ENCODE measurements at regions not wholly inside any gene's neighbourhood (a gene's known extent, or its start where the extent isn't known, plus 50 kb on each side); places are given as distances from the start of the nearest gene placed in this dataset.

DNA sequence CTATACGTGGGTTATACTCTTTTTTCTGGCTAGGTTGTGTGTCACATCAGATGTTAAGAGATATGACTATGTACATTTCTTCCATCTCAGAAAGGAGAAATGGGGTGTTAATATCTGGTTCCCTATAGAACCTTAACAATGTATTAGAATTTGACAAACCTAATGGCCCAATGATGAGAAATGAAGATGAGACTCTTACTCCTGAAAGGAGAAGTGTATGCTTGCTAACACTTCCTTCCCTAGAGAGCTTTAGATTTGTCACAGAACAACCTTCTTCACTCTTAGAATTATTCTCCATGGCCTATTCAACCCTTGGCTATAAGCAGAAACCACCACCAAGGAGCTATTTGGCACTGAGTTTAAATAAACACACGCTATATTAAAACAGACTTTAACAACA, 839.6 kb downstream of the GALC start:
- H3K36me3 ChIP-seq (ENCODE audit: control insufficient read depth in 5 of 5, insufficient read depth in 5 of 5, low read length in 5 of 5) = no peaks in the 10 kb centered on the region

GRCh38 chr14:87152693-87153092, 840.3 kb downstream of the GALC start:
- H3K4me1 ChIP-seq (ENCODE audit: control insufficient read depth in 5 of 5, insufficient read depth in 5 of 5, low read length in 5 of 5) = no peaks in the 10 kb centered on the region

More for the DNA sequence above, 839.6 kb downstream of the GALC start:
- Histone ChIP-seq H3K9me3 (ENCODE audit: control insufficient read depth in 5 of 5, low read length in 5 of 5) (no peaks in the 10 kb centered on the region), H3K4me3 (ENCODE audit: low read depth in 1 of 5, low read length in 5 of 5) (no peak overlapping the region), H3K27me3 (ENCODE audit: control insufficient read depth in 5 of 5, insufficient read depth in 4 of 5, low read length in 5 of 5) (no peaks in the 10 kb centered on the region), H3K9ac (ENCODE audit: low read length in 5 of 5) (no peak overlapping the region), H3K27ac (ENCODE audit: low read depth, low read length) (no peak overlapping the region), H3K4me1 (ENCODE audit: control insufficient read depth in 5 of 5, insufficient read depth in 5 of 5, low read length in 5 of 5) (no peaks in the 10 kb centered on the region)

DNA sequence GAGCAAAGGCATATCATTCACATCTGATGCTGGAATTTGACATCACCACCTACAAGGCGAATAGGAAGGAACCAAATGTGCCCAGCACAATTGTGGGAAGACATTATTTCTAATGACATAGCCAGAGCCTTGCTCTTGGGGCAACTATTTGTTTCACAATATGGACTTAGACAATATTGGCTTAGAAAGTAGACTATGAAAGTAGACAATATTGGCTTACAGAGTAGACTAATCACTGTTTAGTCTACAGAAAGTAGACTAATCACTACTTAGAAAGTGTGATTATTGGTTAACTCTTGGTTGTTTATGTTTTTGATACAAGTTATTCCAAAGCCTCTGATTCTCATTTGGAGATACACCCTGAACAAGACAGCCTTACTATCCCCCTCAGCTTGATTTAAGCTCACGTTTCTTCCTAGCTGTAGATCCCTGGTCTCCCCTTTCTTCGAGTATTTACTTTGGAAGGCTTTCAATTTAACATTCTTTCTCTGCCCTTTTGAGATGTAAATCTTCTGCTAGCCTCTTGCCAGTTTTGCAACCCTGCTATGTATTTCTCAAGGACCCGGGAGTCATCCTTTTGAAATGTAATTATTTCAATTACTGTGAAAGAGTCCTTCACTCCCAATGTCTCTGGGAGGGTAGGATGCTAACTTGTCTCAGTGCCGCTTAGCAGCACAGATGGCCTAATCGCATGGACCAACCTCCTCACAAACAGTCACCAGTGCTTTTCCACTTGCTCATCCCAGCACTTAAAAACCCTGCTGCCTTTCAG, 843.2 kb downstream of the GALC start:
- Histone ChIP-seq H3K9me3 (ENCODE audit: control insufficient read depth in 5 of 5, low read length in 5 of 5) (no peaks in the 10 kb centered on the region), H3K36me3 (ENCODE audit: control insufficient read depth in 5 of 5, insufficient read depth in 5 of 5, low read length in 5 of 5) (no peaks in the 10 kb centered on the region), H3K9ac (ENCODE audit: low read length in 5 of 5) (no peak overlapping the region), H3K27ac (ENCODE audit: low read depth, low read length) (no peak overlapping the region), H3K27me3 (ENCODE audit: control insufficient read depth in 5 of 5, insufficient read depth in 4 of 5, low read length in 5 of 5) (no peaks in the 10 kb centered on the region), H3K4me3 (ENCODE audit: low read depth in 1 of 5, low read length in 5 of 5) (no peak overlapping the region), H3K4me1 (ENCODE audit: control insufficient read depth in 5 of 5, insufficient read depth in 5 of 5, low read length in 5 of 5) (no peaks in the 10 kb centered on the region)

More at GRCh38 chr14:87152693-87153092, 840.3 kb downstream of the GALC start:
- H3K36me3 ChIP-seq (ENCODE audit: control insufficient read depth in 5 of 5, insufficient read depth in 5 of 5, low read length in 5 of 5) = no peaks in the 10 kb centered on the region
- H3K27ac ChIP-seq (ENCODE audit: low read depth, low read length) = no peak overlapping the region
- no peaks in the 10 kb centered on the region for H3K9me3 ChIP-seq (ENCODE audit: control insufficient read depth in 5 of 5, low read length in 5 of 5)
- H3K9ac ChIP-seq (ENCODE audit: low read length in 5 of 5) = no peak overlapping the region
- no peaks in the 10 kb centered on the region for H3K27me3 ChIP-seq (ENCODE audit: control insufficient read depth in 5 of 5, insufficient read depth in 4 of 5, low read length in 5 of 5)
- H3K4me3 ChIP-seq (ENCODE audit: low read depth in 1 of 5, low read length in 5 of 5) = no peak overlapping the region

- H3K27me3 ChIP-seq (ENCODE audit: control insufficient read depth in 5 of 5, insufficient read depth in 4 of 5, low read length in 5 of 5) = no peaks in the 10 kb centered on the region
- no peak overlapping the region for H3K9ac ChIP-seq (ENCODE audit: low read length in 5 of 5)
- H3K9me3 ChIP-seq (ENCODE audit: control insufficient read depth in 5 of 5, low read length in 5 of 5) = no peaks in the 10 kb centered on the region
- H3K4me3 ChIP-seq (ENCODE audit: low read depth in 1 of 5, low read length in 5 of 5) = no peak overlapping the region
- H3K27ac ChIP-seq (ENCODE audit: low read depth, low read length) = no peak overlapping the region
- no peaks in the 10 kb centered on the region for H3K4me1 ChIP-seq (ENCODE audit: control insufficient read depth in 5 of 5, insufficient read depth in 5 of 5, low read length in 5 of 5)
- H3K36me3 ChIP-seq (ENCODE audit: control insufficient read depth in 5 of 5, insufficient read depth in 5 of 5, low read length in 5 of 5) = no peaks in the 10 kb centered on the region
Observed at GRCh38 chr14:87148655-87149054, 844.3 kb downstream of the GALC start.

- Histone ChIP-seq H3K9ac (ENCODE audit: low read length in 5 of 5) (no peak overlapping the region), H3K27ac (ENCODE audit: low read depth, low read length) (no peak overlapping the region), H3K9me3 (ENCODE audit: control insufficient read depth in 5 of 5, low read length in 5 of 5) (no peaks in the 10 kb centered on the region), H3K4me1 (ENCODE audit: control insufficient read depth in 5 of 5, insufficient read depth in 5 of 5, low read length in 5 of 5) (no peaks in the 10 kb centered on the region), H3K27me3 (ENCODE audit: control insufficient read depth in 5 of 5, insufficient read depth in 4 of 5, low read length in 5 of 5) (no peaks in the 10 kb centered on the region), H3K4me3 (ENCODE audit: low read depth in 1 of 5, low read length in 5 of 5) (no peak overlapping the region), H3K36me3 (ENCODE audit: control insufficient read depth in 5 of 5, insufficient read depth in 5 of 5, low read length in 5 of 5) (no peaks in the 10 kb centered on the region)
Observed at GRCh38 chr14:87142551-87143211, 850.3 kb downstream of the GALC start.

DNA sequence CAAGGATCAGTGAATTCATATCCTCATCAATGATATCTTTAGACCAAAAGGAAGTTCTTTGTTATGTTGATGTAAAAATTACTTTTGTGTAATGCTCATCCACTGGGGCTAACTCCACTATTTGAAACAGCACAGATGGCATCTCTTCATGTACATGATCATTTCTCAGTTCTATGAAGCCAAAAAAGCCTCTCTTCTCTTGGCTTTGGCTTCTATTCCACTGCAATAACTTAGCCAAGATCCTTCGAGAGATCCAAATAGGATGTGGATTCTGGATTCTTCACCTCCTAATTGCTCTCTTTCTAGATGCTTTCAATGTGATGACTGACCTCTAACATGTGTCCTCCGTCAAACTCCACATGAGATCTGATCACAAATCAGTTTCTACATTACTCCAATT, 851.2 kb downstream of the GALC start:
- H3K4me3 ChIP-seq (ENCODE audit: low read depth in 1 of 5, low read length in 5 of 5) = no peak overlapping the region
- no peak overlapping the region for H3K9ac ChIP-seq (ENCODE audit: low read length in 5 of 5)
- no peak overlapping the region for H3K27ac ChIP-seq (ENCODE audit: low read depth, low read length)
- H3K4me1 ChIP-seq (ENCODE audit: control insufficient read depth in 5 of 5, insufficient read depth in 5 of 5, low read length in 5 of 5) = no peaks in the 10 kb centered on the region
- no peaks in the 10 kb centered on the region for H3K27me3 ChIP-seq (ENCODE audit: control insufficient read depth in 5 of 5, insufficient read depth in 4 of 5, low read length in 5 of 5)
- H3K9me3 ChIP-seq (ENCODE audit: control insufficient read depth in 5 of 5, low read length in 5 of 5) = no peaks in the 10 kb centered on the region
- H3K36me3 ChIP-seq (ENCODE audit: control insufficient read depth in 5 of 5, insufficient read depth in 5 of 5, low read length in 5 of 5) = no peaks in the 10 kb centered on the region

DNA sequence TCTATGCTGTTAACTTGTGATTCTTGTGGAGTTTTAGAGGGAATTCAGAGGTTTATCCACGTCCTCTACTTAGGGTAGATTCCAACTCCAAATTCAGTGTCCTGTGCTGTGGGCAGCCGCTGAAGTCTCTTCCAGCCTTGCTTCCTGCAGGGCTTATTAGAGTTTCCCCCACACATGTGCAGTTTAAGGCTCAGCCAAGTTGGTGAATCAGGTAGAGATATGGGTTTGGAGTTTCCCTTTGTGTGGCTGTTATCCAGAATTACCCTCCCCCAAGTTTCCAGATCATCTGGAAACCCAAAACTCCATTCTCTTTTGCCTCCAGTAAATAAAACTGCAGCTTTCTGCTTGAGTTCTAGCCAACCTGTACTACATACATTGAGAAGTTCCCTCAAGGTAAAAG, 853.7 kb downstream of the GALC start:
- Histone ChIP-seq H3K4me1 (ENCODE audit: control insufficient read depth in 5 of 5, insufficient read depth in 5 of 5, low read length in 5 of 5) (no peaks in the 10 kb centered on the region), H3K36me3 (ENCODE audit: control insufficient read depth in 5 of 5, insufficient read depth in 5 of 5, low read length in 5 of 5) (no peaks in the 10 kb centered on the region), H3K27ac (ENCODE audit: low read depth, low read length) (no peak overlapping the region), H3K9ac (ENCODE audit: low read length in 5 of 5) (no peak overlapping the region), H3K27me3 (ENCODE audit: control insufficient read depth in 5 of 5, insufficient read depth in 4 of 5, low read length in 5 of 5) (no peaks in the 10 kb centered on the region), H3K4me3 (ENCODE audit: low read depth in 1 of 5, low read length in 5 of 5) (no peak overlapping the region), H3K9me3 (ENCODE audit: control insufficient read depth in 5 of 5, low read length in 5 of 5) (no peaks in the 10 kb centered on the region)

DNA sequence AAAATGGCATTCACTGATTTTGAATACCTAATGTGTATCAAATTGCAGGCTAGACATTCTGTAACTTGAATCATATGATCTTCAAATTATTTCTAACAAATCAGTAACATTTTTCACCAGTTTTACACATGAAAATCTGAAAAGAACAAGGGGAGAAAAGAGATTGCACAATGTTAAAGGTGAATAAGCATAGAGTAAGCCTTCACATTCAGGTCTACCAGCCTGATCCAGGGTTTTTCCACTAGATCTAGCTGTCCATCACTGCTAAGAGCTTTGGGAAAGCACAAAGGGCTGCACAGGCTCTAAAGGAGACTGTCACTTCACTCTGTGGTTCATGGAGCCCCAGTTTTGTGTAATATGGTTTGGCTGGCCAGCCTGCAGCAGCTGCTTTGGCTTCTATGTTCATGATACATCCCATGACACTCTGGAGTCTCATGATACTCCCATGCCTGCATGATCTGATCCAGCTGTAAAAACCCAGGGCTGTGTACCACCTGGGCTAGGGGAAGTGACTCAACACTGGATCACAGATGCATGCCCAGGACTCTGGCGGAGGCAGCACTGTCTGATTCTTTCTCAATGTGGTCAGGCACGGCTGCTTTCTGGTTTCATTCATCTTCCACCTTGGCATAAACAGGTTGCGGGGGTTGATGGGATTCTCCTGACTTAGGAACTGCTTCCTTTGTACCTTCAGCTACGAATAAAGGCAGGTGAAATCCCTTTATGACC, 859.7 kb downstream of the GALC start:
- Histone ChIP-seq H3K27ac (ENCODE audit: low read depth, low read length) (no peak overlapping the region), H3K36me3 (ENCODE audit: control insufficient read depth in 5 of 5, insufficient read depth in 5 of 5, low read length in 5 of 5) (no peaks in the 10 kb centered on the region), H3K4me3 (ENCODE audit: low read depth in 1 of 5, low read length in 5 of 5) (no peak overlapping the region), H3K27me3 (ENCODE audit: control insufficient read depth in 5 of 5, insufficient read depth in 4 of 5, low read length in 5 of 5) (no peaks in the 10 kb centered on the region), H3K9ac (ENCODE audit: low read length in 5 of 5) (no peak overlapping the region), H3K4me1 (ENCODE audit: control insufficient read depth in 5 of 5, insufficient read depth in 5 of 5, low read length in 5 of 5) (no peaks in the 10 kb centered on the region), H3K9me3 (ENCODE audit: control insufficient read depth in 5 of 5, low read length in 5 of 5) (no peaks in the 10 kb centered on the region)

DNA sequence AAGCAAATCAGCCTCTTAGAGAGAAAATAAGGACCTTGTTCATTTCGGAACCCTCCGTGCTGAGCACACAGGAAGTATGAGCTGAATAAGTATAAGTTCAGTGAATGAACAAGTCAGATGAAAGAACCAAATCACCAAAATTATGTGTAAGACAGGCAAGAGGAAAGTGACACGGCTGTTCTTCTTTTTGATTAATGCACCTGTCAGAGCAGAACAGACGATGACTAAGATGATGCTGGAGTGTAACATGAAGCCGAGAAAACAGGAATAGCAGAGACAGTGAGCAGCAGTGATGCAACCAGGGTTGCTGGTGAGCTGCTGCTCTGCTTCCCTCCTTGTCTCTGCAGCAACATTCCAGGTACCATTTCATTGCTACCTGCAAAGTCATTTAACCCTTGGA, 861.1 kb downstream of the GALC start:
- Histone ChIP-seq H3K9ac (ENCODE audit: low read length in 5 of 5) (no peak overlapping the region), H3K9me3 (ENCODE audit: control insufficient read depth in 5 of 5, low read length in 5 of 5) (no peaks in the 10 kb centered on the region), H3K4me1 (ENCODE audit: control insufficient read depth in 5 of 5, insufficient read depth in 5 of 5, low read length in 5 of 5) (no peaks in the 10 kb centered on the region), H3K27ac (ENCODE audit: low read depth, low read length) (no peak overlapping the region), H3K27me3 (ENCODE audit: control insufficient read depth in 5 of 5, insufficient read depth in 4 of 5, low read length in 5 of 5) (no peaks in the 10 kb centered on the region), H3K4me3 (ENCODE audit: low read depth in 1 of 5, low read length in 5 of 5) (no peak overlapping the region), H3K36me3 (ENCODE audit: control insufficient read depth in 5 of 5, insufficient read depth in 5 of 5, low read length in 5 of 5) (no peaks in the 10 kb centered on the region)

GRCh38 chr14:87122166-87122565, 870.8 kb downstream of the GALC start:
- no peak overlapping the region for H3K27ac ChIP-seq (ENCODE audit: low read depth, low read length)
- H3K9ac ChIP-seq (ENCODE audit: low read length in 5 of 5) = no peak overlapping the region
- H3K36me3 ChIP-seq (ENCODE audit: control insufficient read depth in 5 of 5, insufficient read depth in 5 of 5, low read length in 5 of 5) = no peaks in the 10 kb centered on the region
- no peaks in the 10 kb centered on the region for H3K4me1 ChIP-seq (ENCODE audit: control insufficient read depth in 5 of 5, insufficient read depth in 5 of 5, low read length in 5 of 5)
- no peaks in the 10 kb centered on the region for H3K27me3 ChIP-seq (ENCODE audit: control insufficient read depth in 5 of 5, insufficient read depth in 4 of 5, low read length in 5 of 5)
- H3K9me3 ChIP-seq (ENCODE audit: control insufficient read depth in 5 of 5, low read length in 5 of 5) = no peaks in the 10 kb centered on the region
- H3K4me3 ChIP-seq (ENCODE audit: low read depth in 1 of 5, low read length in 5 of 5) = no peak overlapping the region
